ENCODE measurements at regions not wholly inside any gene's neighbourhood (a gene's known extent, or its start where the extent isn't known, plus 50 kb on each side); places are given as distances from the start of the nearest gene placed in this dataset.

DNA sequence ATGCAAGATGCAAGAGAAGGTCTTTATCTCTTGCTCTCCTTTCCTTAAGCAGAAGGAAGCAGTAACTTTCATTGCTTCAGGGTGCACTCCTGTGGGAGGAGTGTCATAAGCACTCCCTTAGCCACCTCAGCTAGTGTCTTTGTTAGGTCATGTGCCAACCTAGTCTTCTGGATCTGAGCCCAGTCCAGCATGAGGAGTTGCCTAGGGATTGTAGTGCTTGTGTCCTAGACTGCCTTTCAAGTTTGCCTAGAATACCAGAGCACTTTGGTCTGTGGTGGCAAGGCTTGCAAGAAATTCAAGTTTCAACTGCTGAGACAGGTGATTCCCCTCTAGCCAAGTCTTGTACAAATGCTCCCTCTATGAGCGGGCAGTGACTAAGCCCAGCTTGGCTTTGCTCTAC is 633.6 kb downstream of the ZNF385D start:
- no peak overlapping the region for H2BK12ac ChIP-seq (ENCODE audit: low read depth, low read length)
- no peaks in the 10 kb centered on the region for H3K4me1 ChIP-seq (replicated peaks in 1 of 4; ENCODE audit: control insufficient read depth in 3 of 4, insufficient read depth in 4 of 4, low read length in 3 of 4)
- DNase-seq (ENCODE audit: low read depth in 1 of 2, low spot score in 2 of 2) = no peak
- no peak overlapping the region for H2BK20ac ChIP-seq (ENCODE audit: low read length)
- H3K79me1 ChIP-seq (ENCODE audit: low read depth, low read length) = no peaks in the 10 kb centered on the region
- no peaks in the 10 kb centered on the region; the same call in none of the 2 replicates for H3K23me2 ChIP-seq (ENCODE audit: low read depth, low read length)
- H2BK15ac ChIP-seq (ENCODE audit: low read length) = no peak overlapping the region
- no peak overlapping the region for H3K4ac ChIP-seq (replicated peaks; ENCODE audit: insufficient read length, low read depth, low read length)
- no peak overlapping the region for H2BK5ac ChIP-seq (ENCODE audit: low read depth, low read length)
- H3K18ac ChIP-seq (ENCODE audit: extremely low read depth, low read length) = no peak overlapping the region
- H2AK5ac ChIP-seq (ENCODE audit: low read depth, low read length) = no peak overlapping the region
- no peaks in the 10 kb centered on the region for H3K79me2 ChIP-seq (ENCODE audit: control insufficient read depth in 1 of 2, insufficient read depth in 2 of 2, low read length in 2 of 2)
- H3K9ac ChIP-seq (replicated peaks in 1 of 4; ENCODE audit: extremely low read depth in 1 of 4, low read depth in 3 of 4, low read length in 3 of 4) = no peak overlapping the region
- POLR2A ChIA-PET (ENCODE audit: partially characterized antibody) = no interaction called here
- 93% methylated on average over 1 of the region's 1 CpG; no CpG with 5 or more reads in 1 of the 2 experiments for WGBS, 2 experiments (ENCODE audit: extremely low coverage in 1 of 2, insufficient coverage in 1 of 2, insufficient read length in 1 of 2, insufficient replicate concordance in 2 of 2, low coverage in 1 of 2, low lambda C conversion rate in 2 of 2, missing lambda C conversion rate in 1 of 2)
- H4K20me1 ChIP-seq (replicated peaks in 1 of 2; ENCODE audit: control insufficient read depth in 1 of 2, insufficient read depth in 2 of 2, low read length in 2 of 2) = no peaks in the 10 kb centered on the region
- no peak overlapping the region for H4K5ac ChIP-seq (ENCODE audit: insufficient read length, low read depth, low read length)
- H2BK120ac ChIP-seq (replicated peaks; ENCODE audit: low read depth, low read length) = no peak overlapping the region
- H3K14ac ChIP-seq (ENCODE audit: insufficient read length) = no peak overlapping the region
- H4K91ac ChIP-seq (replicated peaks; ENCODE audit: insufficient read length, low read length) = no peak overlapping the region
- H3K27ac ChIP-seq (ENCODE audit: low read depth, low read length) = no peak overlapping the region
- no peak overlapping the region for H3K56ac ChIP-seq (replicated peaks; ENCODE audit: insufficient read length, low read depth, low read length)
- H3K27me3 ChIP-seq (replicated peaks in 1 of 4; ENCODE audit: control insufficient read depth in 3 of 4, extremely low read depth in 1 of 4, insufficient read depth in 3 of 4, low read length in 3 of 4) = no peaks in the 10 kb centered on the region
- H3K23ac ChIP-seq (ENCODE audit: insufficient read length) = no peak overlapping the region
- no peak overlapping the region for H4K8ac ChIP-seq (ENCODE audit: extremely low read depth, insufficient read depth, low read length)
- no peaks in the 10 kb centered on the region for H3K9me3 ChIP-seq (ENCODE audit: insufficient read depth in 2 of 2, low read depth in 1 of 2, low read length in 1 of 2)
- no peak for FAIRE-seq
- no peaks in the 10 kb centered on the region for H3K36me3 ChIP-seq (ENCODE audit: control insufficient read depth in 2 of 4, insufficient read depth in 4 of 4, low read length in 3 of 4)
- H3K4me2 ChIP-seq (ENCODE audit: insufficient read depth in 1 of 2, low read depth in 2 of 2, low read length in 2 of 2) = no peak overlapping the region
- H2AFZ ChIP-seq (ENCODE audit: low read length) = peak overlapping the region; percentile 84
- H3K4me3 ChIP-seq (ENCODE audit: extremely low read depth in 1 of 4, insufficient read depth in 2 of 4, low read depth in 3 of 4, low read length in 4 of 4) = no peak overlapping the region
- CTCF ChIA-PET (ENCODE audit: partially characterized antibody) = interaction anchor here (1.3 to 2.4 kb wide), 2 partner anchors 10 to 53 kb away, joined by 3 to 8 read pairs; no protein-coding TSS in a partner anchor
- TF ChIP-seq CTBP2 (IDR thresholded peaks at IDR 0.05; ENCODE audit: borderline replicate concordance, insufficient read depth, insufficient read length, low read length) (no peak), SIRT6 (IDR thresholded peaks at IDR 0.05; ENCODE audit: low read length) (no peak), BCL11A (IDR thresholded peaks at IDR 0.05; ENCODE audit: low read depth in 2 of 2, low read length in 2 of 2) (no peak), PHF8 (conservative IDR thresholded peaks at IDR 0.05; ENCODE audit: low read depth, low read length) (no peak), SIX5 (IDR thresholded peaks at IDR 0.05; ENCODE audit: low read depth, low read length) (no peak), BACH1 (IDR thresholded peaks at IDR 0.05; ENCODE audit: low read length) (no peak), KDM4A (IDR thresholded peaks at IDR 0.05; ENCODE audit: low read depth, low read length, severe bottlenecking) (no peak)
